T-helper 1 cell treated with Interleukin-12 subunit alpha and Interleukin-12 subunit beta and Interleukin-4 antibody, amounts not matched to agents 30 ng/mL and 1 ng/mL, for 36 hours (primary cell): ENCODE measurements at regions not wholly inside any gene's neighbourhood (a gene's known extent, or its start where the extent isn't known, plus 50 kb on each side); places are given as distances from the start of the nearest gene placed in this dataset.
"Not testable (repeated sequence)": the region's sequence is repeated elsewhere in the genome, so short reads cannot be mapped to it uniquely, and the experiment has no call there.

ENCODE experiments used
- intact Hi-C: fragments of 100-400 bp; cut with micrococcal nuclease; formaldehyde crosslinking; loops from one replicate; pipeline ENCODE4 v1.15.1; 2024

DNA sequence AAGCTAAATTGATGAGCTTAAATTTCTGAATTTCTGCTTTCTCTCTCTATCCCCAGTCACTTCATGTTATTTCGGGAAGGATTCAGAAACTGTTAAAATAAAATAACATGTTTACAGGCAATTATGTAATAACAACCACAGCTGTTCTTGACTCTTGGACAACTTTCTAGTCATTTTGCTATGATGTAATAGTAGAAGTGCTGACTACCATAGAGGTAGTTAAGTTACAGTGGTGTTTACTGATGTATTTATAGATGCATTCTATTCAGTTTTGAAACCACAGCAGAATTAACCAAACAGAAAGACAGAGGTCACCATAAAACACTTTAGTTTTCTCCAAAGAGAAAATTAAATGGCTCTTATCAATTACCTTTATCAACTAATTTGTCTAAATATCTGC is 1292.0 kb upstream of the CHAC2 start:
- intact Hi-C loops: no loop called here

DNA sequence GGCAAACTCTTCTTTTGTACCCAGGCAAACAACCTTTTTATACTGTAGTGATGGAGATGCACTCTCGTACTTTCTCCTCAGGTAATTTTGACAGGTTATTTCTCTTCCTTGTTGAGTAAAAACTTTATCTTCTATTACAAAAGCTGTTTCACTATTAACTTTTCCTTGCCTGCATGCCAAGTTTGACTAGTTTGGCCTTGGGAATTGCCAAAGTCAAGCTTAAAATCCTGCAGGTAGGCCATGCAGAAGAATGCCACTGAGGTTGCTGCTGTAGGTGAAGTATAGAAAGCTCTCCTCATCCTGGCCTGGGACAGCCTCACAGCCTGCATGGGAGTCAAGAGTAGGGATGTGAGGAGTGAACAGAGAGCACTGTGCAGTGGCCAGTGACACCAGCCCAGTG is 1293.5 kb upstream of the CHAC2 start:
- intact Hi-C loops: no loop called here

DNA sequence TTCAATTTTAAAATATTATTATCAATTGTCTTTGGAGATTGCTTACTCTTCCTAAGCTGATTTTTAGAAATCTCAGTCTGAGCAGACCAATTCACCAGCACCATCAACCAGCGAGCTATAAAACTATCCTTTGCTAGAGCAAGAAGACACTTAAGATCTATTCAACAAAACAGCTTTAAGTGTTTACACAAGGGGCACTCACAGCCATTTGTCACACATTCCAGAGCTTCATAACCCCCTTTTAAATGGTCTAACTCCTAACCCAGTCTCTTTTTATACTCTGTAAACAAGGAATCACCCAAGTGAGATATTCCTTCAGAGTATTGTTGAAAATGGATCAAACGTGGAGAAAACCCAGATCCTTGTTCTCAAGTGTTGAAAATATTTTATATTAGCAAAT is 1294.1 kb upstream of the CHAC2 start:
- intact Hi-C loops: no loop called here

DNA sequence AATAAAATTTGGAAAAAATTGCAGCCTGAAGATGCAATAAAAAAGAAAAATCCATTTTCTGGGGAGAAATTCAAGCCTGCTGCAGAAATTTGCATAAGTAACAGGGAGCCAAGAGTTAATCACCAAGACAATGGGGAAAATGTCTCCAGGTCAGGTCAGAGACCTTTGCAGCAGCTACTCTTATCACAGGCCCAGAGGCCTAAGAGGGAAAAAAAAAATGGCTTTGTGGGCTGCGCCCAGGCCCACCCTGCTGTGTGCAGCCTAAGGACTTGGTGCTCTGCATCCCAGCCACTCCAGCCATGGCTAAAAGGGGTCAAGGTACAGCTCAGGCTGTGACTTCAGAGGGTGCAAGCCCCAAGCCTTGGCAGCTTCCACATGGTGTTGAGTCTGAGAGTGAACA is 1297.1 kb upstream of the CHAC2 start:
- intact Hi-C loops: not testable (repeated sequence)

DNA sequence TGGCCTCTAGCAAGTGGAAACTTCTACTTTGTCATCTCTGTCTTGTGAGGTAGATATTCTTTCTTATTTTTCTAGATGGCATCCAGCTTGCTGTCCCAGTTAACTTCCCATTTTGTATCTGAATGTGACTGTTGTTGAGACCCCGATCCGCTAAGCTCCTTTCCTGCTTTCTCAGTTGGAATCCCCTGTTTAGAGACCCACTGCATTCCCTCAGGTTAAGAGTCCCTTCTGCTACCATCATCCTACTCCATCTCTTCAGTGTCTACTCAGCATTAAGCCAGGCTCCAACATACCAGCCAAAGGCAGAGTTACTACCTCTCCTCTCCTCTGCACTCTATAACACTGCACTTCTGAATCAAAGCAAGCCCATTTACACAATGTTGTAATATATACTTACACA is 1300.4 kb upstream of the CHAC2 start:
- intact Hi-C loops: no loop called here

GRCh38 chr2:52465287-52465686 is 1302.3 kb upstream of the CHAC2 start:
- intact Hi-C loops: no loop called here

- intact Hi-C loops: no loop called here
Observed at GRCh38 chr2:52463457-52463856, 1304.1 kb upstream of the CHAC2 start.

DNA sequence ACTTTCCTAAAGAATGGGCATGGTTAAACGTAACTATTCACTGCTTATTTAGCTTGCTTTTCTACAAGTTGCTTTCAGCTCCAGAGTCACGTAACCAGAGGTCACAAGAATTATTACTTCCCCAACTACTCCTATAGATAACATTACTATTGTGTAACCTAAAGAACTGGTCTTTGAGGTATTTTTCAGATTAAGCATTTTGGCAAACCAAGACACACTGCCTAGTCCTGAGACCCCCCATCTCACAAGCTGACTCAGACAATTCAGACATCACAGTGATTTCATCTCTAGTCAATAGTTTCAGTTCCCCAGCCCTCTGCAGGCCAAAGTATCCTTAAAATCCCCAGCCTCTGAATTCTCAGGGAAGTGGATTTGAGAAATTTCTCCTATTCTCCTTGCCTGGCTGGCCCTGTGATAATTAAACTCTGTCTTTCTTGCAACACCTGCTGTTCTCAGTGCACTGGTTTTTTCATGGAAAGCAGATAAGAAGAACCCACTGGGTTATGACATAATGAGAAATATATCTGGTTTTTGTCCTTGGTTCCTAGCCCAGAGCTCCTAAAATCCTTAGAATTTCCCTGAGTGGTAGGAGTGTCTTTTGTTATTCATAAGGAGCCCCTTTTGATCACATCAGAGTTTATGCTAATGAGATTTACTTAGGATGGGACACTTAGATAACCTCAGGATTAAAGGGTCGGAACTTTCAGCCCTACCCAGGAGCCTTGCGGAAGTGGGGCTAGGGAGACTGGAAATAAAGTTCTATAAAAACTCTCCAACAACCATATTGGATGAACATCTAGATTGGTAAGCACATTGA is 1310.8 kb upstream of the CHAC2 start:
- intact Hi-C loops: no loop called here

GRCh38 chr2:52454962-52455361 is 1312.6 kb upstream of the CHAC2 start:
- intact Hi-C loops: no loop called here

GRCh38 chr2:52452201-52452600 is 1315.4 kb upstream of the CHAC2 start:
- intact Hi-C loops: no loop called here

GRCh38 chr2:52445686-52446085 is 1321.9 kb upstream of the CHAC2 start:
- intact Hi-C loops: no loop called here

DNA sequence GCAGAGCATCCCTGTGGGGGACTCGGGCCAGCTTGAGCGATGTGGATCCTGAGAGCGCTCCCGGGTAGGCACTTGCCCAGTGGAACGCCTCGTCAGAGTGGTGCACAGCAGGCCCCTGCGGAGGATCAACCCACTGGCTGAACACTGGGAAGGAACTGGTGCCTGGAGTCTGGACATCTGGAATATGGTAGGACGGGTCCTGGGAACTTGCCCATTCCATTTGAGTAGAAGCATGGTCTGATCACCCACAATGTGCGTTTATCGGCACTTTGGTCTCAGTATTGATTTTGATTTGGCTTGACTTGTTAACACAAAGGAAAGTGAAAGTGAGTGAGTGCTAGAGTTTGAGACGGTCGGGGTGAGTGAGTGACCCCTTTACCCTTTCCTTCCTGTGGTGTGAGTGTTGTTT is 1336.2 kb upstream of the CHAC2 start:
- intact Hi-C loops: no loop called here

DNA sequence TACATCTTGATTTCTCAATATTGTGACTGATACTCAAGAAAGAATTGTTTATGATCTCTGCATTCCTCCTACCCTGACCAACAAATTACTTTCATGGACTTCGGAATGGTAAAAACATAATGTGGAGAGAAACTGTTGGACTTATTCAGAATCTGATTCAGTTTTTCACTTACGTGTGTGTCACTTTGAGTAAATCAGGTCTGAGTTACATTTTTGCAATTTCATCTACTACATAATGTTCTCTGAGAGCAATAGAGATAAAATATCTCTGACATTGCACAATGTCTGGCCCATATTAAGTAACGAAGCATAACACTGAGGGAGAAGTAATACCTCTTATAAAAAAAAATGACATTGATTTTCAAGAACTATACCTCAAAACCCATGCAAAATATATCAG is 1337.9 kb upstream of the CHAC2 start:
- intact Hi-C loops: no loop called here

- intact Hi-C loops: no loop called here
Observed at GRCh38 chr2:52429171-52429570, 1338.4 kb upstream of the CHAC2 start.

DNA sequence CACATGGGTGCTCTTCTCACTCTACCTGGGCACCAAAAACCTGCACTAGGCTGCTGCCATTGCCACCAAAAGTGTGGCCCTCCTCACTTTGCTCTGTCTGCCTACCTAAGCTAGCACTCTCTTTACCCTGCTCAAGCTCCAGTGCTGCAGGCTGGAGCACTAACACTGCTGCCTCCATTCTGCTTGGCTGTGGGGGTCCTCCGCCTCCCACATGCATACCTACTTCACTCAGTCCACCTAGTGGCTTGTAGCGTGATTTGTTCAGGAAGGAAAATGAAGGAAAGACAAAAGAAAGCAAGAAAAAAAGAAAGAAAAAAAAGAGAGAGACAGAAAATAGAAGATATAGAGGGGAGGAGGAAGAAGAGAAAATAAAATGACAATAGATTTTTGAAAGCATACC is 1339.4 kb upstream of the CHAC2 start:
- intact Hi-C loops: no loop called here

- intact Hi-C loops: no loop called here
Observed at GRCh38 chr2:52423655-52424054, 1343.9 kb upstream of the CHAC2 start.

GRCh38 chr2:52423111-52423510 is 1344.5 kb upstream of the CHAC2 start:
- intact Hi-C loops: no loop called here

- intact Hi-C loops: no loop called here
Observed at GRCh38 chr2:52416340-52416739, 1351.3 kb upstream of the CHAC2 start.

DNA sequence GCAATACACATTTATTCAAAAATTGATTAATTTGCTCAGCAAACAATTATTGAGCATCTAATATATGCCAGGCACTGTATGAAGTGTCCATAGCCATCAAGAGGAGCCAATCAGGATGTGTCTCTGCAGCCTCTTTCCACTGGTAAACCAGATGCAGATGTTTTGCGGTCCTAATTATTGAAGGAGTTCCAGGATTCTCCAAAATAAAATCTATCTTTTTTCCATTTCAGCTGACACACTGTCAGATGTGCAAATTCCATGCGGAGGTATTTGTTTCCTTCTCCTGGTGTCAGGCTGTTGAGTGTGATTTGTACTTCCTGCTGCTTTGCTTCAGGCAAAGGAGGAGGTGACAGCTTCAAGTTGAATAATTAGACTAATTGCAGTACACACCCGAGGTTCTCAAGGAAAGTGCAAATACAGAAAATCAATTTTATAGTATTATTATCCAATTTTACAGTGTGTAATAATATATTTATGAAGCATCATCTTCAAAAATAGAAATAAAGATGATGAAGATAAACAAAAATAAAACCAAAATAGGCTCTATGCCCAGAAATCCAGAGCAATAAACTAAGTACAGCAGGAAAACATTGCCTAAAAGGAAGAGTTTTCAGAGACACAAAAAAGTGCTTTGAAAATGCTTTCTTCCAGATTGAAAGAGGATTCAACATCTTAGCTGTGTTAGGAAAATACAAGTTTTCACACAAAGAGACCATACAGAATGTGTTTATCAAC is 1352.9 kb upstream of the CHAC2 start:
- intact Hi-C loops: no loop called here

GRCh38 chr2:52409308-52410118 is 1358.1 kb upstream of the CHAC2 start:
- intact Hi-C loops: not testable (repeated sequence)

DNA sequence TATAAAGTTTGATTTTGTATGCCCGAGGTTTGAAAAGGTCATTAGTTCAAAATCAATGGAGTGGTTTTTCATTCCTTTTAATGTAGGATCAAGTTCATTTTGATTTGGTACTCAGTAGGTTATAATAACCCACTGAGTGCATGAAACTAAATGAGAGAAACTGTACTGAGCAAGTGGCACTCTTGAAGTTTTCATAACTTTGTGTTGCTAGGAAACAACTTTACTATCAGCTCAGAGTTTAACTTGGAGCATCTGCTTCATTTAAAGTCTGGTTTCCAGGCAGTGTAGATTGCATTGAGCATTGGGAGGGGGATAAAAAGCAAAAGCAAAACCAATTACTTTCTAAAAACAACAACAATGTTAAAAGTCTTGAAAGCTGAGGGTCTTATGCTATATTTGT is 1361.6 kb upstream of the CHAC2 start:
- intact Hi-C loops: no loop called here

GRCh38 chr2:52404866-52405265 is 1362.7 kb upstream of the CHAC2 start:
- intact Hi-C loops: no loop called here
